ENCODE measurements at regions not wholly inside any gene's neighbourhood (a gene's known extent, or its start where the extent isn't known, plus 50 kb on each side); places are given as distances from the start of the nearest gene placed in this dataset.
"Not testable (repeated sequence)": the region's sequence is repeated elsewhere in the genome, so short reads cannot be mapped to it uniquely, and the experiment has no call there.

- in situ Hi-C loops (cut with MboI; ENCODE audit: low sequenced_read_pairs, unreplicated experiment) = no loop called here
- TF ChIP-seq CTCF (IDR thresholded peaks at IDR 0.05; ENCODE audit: borderline replicate concordance, control extremely low read depth, extremely low read depth, insufficient read depth, missing control alignments) = no peak
- no peak for DNase-seq (ENCODE audit: low spot score)
These were observed 156.8 kb upstream of the UBE2E3 start for GRCh38 chr2:180823546-180824141.

GRCh38 chr2:180819106-180819505 lies 161.3 kb upstream of the UBE2E3 start:
- no peak for DNase-seq (ENCODE audit: low spot score)
- in situ Hi-C loops (cut with MboI; ENCODE audit: low sequenced_read_pairs, unreplicated experiment) = no loop called here
- TF ChIP-seq CTCF (IDR thresholded peaks at IDR 0.05; ENCODE audit: borderline replicate concordance, control extremely low read depth, extremely low read depth, insufficient read depth, missing control alignments) = no peak

- DNase-seq (ENCODE audit: low spot score); in situ Hi-C loops (cut with MboI; ENCODE audit: low sequenced_read_pairs, unreplicated experiment): not testable (repeated sequence)
These were observed 161.7 kb upstream of the UBE2E3 start for GRCh38 chr2:180818700-180819099.

- TF ChIP-seq CTCF (IDR thresholded peaks at IDR 0.05; ENCODE audit: borderline replicate concordance, control extremely low read depth, extremely low read depth, insufficient read depth, missing control alignments) = no peak
- in situ Hi-C loops (cut with MboI; ENCODE audit: low sequenced_read_pairs, unreplicated experiment) = no loop called here
These were observed 181.3 kb upstream of the UBE2E3 start for GRCh38 chr2:180799141-180799540.

GRCh38 chr2:180790891-180791290 lies 189.5 kb upstream of the UBE2E3 start:
- no peak for TF ChIP-seq CTCF (IDR thresholded peaks at IDR 0.05; ENCODE audit: borderline replicate concordance, control extremely low read depth, extremely low read depth, insufficient read depth, missing control alignments)
- DNase-seq (ENCODE audit: low spot score) = no peak
- in situ Hi-C loops (cut with MboI; ENCODE audit: low sequenced_read_pairs, unreplicated experiment) = no loop called here

More at GRCh38 chr2:180799141-180799540, 181.3 kb upstream of the UBE2E3 start:
- no peak for DNase-seq (ENCODE audit: low spot score)

GRCh38 chr2:180787330-180787729 lies 193.1 kb upstream of the UBE2E3 start:
- no peak for DNase-seq (ENCODE audit: low spot score)
- in situ Hi-C loops (cut with MboI; ENCODE audit: low sequenced_read_pairs, unreplicated experiment) = no loop called here
- TF ChIP-seq CTCF (IDR thresholded peaks at IDR 0.05; ENCODE audit: borderline replicate concordance, control extremely low read depth, extremely low read depth, insufficient read depth, missing control alignments) = no peak

- in situ Hi-C loops (cut with MboI; ENCODE audit: low sequenced_read_pairs, unreplicated experiment) = no loop called here
- no peak for DNase-seq (ENCODE audit: low spot score)
- no peak for TF ChIP-seq CTCF (IDR thresholded peaks at IDR 0.05; ENCODE audit: borderline replicate concordance, control extremely low read depth, extremely low read depth, insufficient read depth, missing control alignments)
These were observed 199.1 kb upstream of the UBE2E3 start for GRCh38 chr2:180781276-180781675.

Measured in GM13976 (cell line).